KMS-11 (cell line): ENCODE measurements at regions not wholly inside any gene's neighbourhood (a gene's known extent, or its start where the extent isn't known, plus 50 kb on each side); places are given as distances from the start of the nearest gene placed in this dataset.
"Not testable (repeated sequence)": the region's sequence is repeated elsewhere in the genome, so short reads cannot be mapped to it uniquely, and the experiment has no call there.

ENCODE experiments used
- H2AFZ ChIP-seq: fragments of 200-600 bp; sonication (generic); 2 replicates; pipeline ENCODE4 v1.6.1; 2016; ENCODE audit warnings: antibody characterized with exemption, mixed run types, low read depth
- H3K27ac ChIP-seq: fragments of 200-600 bp; sonication (generic); 2 replicates; pipeline ENCODE4 v1.6.1; 2016; ENCODE audit warnings: mild to moderate bottlenecking, mixed run types
- H3K27me3 ChIP-seq: fragments of 200-600 bp; sonication (generic); 2 replicates; pipeline ENCODE4 v1.6.1; 2017; ENCODE audit warnings: mild to moderate bottlenecking, low read depth, mixed run types, moderate library complexity; ENCODE audit not compliant: insufficient read depth
- H3K36me3 ChIP-seq: fragments of 200-600 bp; sonication (generic); 2 replicates; pipeline ENCODE4 v1.6.1; 2017; ENCODE audit warnings: mild to moderate bottlenecking, mixed run types; ENCODE audit not compliant: insufficient read depth
- H3K4me1 ChIP-seq: fragments of 200-600 bp; sonication (generic); 2 replicates; pipeline ENCODE4 v1.6.1; 2016; ENCODE audit warnings: mild to moderate bottlenecking, low read depth, mixed run types; ENCODE audit not compliant: poor library complexity, severe bottlenecking
- H3K4me2 ChIP-seq: fragments of 200-600 bp; sonication (generic); 2 replicates; pipeline ENCODE4 v1.7.0; 2016; ENCODE audit warnings: mild to moderate bottlenecking, mixed run types
- H3K4me3 ChIP-seq: fragments of 200-600 bp; sonication (generic); IDR thresholded peaks from 2 replicates; pipeline ENCODE4 v1.6.1; 2017; ENCODE audit warnings: low read depth, low read length, mixed read lengths; ENCODE audit not compliant: insufficient read depth
- H3K79me2 ChIP-seq: fragments of 200-600 bp; sonication (generic); 2 replicates; pipeline ENCODE4 v1.6.1; 2016; ENCODE audit warnings: low read depth, mixed run types; ENCODE audit not compliant: insufficient read depth
- H3K9ac ChIP-seq: fragments of 200-600 bp; sonication (generic); 2 replicates; pipeline ENCODE4 v1.6.1; 2016; ENCODE audit warnings: mild to moderate bottlenecking, mixed run types
- H4K20me1 ChIP-seq: fragments of 200-600 bp; sonication (generic); 2 replicates; pipeline ENCODE4 v1.6.1; 2016; ENCODE audit warnings: mild to moderate bottlenecking, mixed run types; ENCODE audit not compliant: insufficient read depth
- TF ChIP-seq, protein P1 (sequence below): fragments of 200-600 bp; sonication (generic); conservative IDR thresholded peaks from 2 replicates; pipeline ENCODE4 v1.6.1; 2017; ENCODE audit warnings: low read depth, mild to moderate bottlenecking, antibody characterized with exemption, low read length, moderate library complexity, mixed read lengths

DNA sequence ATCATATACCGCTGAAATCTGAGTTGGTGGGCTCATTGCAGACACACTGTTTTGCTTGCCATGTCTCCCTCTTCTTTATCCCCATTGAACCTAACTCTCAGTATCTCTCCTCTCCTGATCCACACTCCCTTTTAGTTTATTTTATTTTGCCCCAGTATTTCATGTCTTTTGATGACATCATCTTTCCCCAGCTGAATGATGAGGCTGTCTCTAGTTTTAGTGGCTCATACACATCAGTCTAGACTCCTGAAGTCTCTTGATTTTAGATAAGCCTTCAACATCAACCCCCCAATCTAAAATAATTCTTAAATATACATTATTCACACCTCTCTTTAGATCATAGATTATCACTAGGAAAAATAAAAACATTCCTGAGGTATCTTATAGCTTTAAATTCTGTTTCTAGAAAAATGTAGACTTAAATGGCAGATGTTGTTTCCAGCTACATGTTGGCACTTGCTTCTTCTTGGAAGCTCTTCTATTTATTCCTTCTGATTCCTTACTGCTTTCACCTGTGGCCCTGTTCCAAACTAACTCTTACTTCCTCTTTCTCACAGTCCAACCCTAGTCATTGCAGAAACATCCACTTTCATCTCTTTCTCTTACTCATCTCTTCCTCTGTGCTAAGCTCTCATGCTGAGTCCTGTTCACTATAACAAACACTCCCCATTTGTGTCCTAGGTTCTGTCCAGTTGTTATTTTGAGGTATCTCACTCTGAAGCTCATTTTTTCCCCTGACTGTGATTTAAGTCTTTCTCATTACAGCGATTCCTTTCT is 191.9 kb upstream of the SLC35B3 start:
- Histone ChIP-seq H2AFZ (no peak overlapping the region), H3K4me1 (no peaks in the 10 kb centered on the region), H4K20me1 (no peaks in the 10 kb centered on the region), H3K4me2 (no peak overlapping the region), H3K9ac (no peak overlapping the region), H3K27me3 (no peaks in the 10 kb centered on the region), H3K36me3 (no peaks in the 10 kb centered on the region), H3K79me2 (no peaks in the 10 kb centered on the region), H3K27ac (no peak overlapping the region), H3K4me3 (no peak overlapping the region)
- TF ChIP-seq, protein P1, sequence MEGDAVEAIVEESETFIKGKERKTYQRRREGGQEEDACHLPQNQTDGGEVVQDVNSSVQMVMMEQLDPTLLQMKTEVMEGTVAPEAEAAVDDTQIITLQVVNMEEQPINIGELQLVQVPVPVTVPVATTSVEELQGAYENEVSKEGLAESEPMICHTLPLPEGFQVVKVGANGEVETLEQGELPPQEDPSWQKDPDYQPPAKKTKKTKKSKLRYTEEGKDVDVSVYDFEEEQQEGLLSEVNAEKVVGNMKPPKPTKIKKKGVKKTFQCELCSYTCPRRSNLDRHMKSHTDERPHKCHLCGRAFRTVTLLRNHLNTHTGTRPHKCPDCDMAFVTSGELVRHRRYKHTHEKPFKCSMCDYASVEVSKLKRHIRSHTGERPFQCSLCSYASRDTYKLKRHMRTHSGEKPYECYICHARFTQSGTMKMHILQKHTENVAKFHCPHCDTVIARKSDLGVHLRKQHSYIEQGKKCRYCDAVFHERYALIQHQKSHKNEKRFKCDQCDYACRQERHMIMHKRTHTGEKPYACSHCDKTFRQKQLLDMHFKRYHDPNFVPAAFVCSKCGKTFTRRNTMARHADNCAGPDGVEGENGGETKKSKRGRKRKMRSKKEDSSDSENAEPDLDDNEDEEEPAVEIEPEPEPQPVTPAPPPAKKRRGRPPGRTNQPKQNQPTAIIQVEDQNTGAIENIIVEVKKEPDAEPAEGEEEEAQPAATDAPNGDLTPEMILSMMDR = no peak

DNA sequence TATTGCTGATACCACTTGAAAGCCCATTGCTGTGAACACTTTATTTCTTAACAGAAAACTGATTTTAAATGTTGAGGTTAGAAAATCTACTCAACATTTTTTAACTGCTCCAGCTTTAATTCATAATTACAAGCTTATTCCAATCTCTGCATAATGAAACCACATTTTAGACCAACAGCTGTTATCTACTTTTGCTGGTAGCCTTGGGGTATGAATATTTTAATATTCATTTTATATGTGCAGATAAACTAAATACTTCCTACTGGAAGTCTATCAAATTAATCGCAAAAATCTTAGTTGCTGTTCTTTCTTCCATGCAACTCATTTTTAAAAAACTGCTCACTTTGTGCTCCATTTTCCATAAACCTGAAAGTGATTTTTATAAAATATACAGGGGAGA is 189.3 kb upstream of the SLC35B3 start:
- Histone ChIP-seq H3K36me3 (no peaks in the 10 kb centered on the region), H4K20me1 (no peaks in the 10 kb centered on the region), H3K27ac (no peak overlapping the region), H3K9ac (no peak overlapping the region), H2AFZ (no peak overlapping the region), H3K79me2 (no peaks in the 10 kb centered on the region), H3K4me3 (no peak overlapping the region), H3K4me1 (no peaks in the 10 kb centered on the region), H3K27me3 (no peaks in the 10 kb centered on the region), H3K4me2 (no peak overlapping the region)
- TF ChIP-seq, protein P1 = no peak

DNA sequence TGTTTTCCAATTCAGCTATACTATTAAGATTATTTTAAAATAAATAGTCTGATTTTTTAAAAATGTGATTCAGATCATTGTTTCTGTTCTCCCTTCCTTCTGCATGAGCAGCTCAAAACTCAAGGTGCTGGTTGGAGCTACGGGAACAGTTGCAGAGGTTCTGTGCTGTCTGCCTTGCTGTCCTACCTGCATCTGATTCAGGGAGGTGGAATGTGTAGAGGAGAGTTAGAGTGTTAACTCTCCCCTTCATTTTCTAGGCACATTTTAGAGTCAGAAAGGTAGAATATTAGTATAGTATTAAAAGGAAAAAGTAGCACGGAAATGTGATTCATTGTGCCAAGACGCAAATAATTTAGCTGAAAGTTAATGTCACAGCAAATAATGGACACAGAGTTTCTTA is 188.1 kb upstream of the SLC35B3 start:
- H3K27me3 ChIP-seq = no peaks in the 10 kb centered on the region
- no peaks in the 10 kb centered on the region for H3K79me2 ChIP-seq
- H3K36me3 ChIP-seq = no peaks in the 10 kb centered on the region
- H3K27ac ChIP-seq = no peak overlapping the region
- TF ChIP-seq, protein P1 = no peak
- no peaks in the 10 kb centered on the region for H4K20me1 ChIP-seq
- H3K9ac ChIP-seq = no peak overlapping the region
- H2AFZ ChIP-seq = no peak overlapping the region
- no peak overlapping the region for H3K4me2 ChIP-seq
- H3K4me1 ChIP-seq = no peaks in the 10 kb centered on the region
- no peak overlapping the region for H3K4me3 ChIP-seq

DNA sequence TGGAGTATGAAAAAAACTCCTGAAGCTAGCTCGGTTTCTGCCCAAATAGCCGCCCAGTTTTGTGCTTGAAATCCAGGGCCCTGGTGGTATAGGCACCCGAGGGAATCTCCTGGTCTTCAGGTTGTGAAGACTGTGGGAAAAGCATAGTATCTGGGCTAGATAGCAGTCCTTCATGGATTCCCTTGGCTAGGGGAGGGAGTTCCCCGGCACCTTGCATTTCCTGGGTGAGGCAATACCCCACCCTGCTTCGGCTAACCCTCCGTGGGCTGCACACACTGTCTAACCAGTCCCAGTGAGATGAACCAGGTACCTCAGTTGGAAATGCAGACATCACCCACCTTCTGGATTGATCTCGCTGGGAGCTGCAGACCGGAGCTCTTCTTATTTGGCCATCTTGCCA is 184.5 kb upstream of the SLC35B3 start:
- Histone ChIP-seq H3K27ac (no peak overlapping the region), H3K4me2 (no peak overlapping the region), H3K27me3 (no peaks in the 10 kb centered on the region), H3K9ac (no peak overlapping the region), H3K36me3 (no peaks in the 10 kb centered on the region), H3K4me3 (no peak overlapping the region), H3K79me2 (no peaks in the 10 kb centered on the region), H3K4me1 (no peaks in the 10 kb centered on the region), H4K20me1 (no peaks in the 10 kb centered on the region), H2AFZ (no peak overlapping the region)
- TF ChIP-seq, protein P1 = no peak

DNA sequence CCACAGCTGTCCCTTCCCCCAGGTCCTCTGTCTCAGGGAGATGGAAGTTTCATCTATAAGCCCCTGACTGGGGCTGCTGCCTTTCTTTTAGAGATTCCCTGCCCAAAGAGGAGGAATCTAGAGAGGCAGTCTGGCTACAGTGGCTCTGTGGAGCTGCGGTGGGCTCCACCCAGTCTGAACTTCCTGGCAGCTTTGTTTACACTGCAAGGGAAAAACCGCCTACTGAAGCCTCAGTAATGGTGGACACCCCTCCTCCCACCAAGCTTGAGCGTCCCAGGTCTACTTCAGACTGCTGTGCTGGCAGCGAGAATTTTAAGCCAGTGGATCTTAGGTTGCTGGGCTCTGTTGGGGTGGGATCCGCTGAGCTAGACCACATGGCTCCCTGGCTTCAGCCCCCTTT is 184.1 kb upstream of the SLC35B3 start:
- not testable (repeated sequence) for H3K4me2 ChIP-seq, H3K9ac ChIP-seq, H3K27ac ChIP-seq, H3K36me3 ChIP-seq, H3K4me1 ChIP-seq, H3K4me3 ChIP-seq, H4K20me1 ChIP-seq, H2AFZ ChIP-seq, H3K79me2 ChIP-seq, H3K27me3 ChIP-seq
